GM12891 (cell line): ENCODE measurements at regions not wholly inside any gene's neighbourhood (a gene's known extent, or its start where the extent isn't known, plus 50 kb on each side); places are given as distances from the start of the nearest gene placed in this dataset.
"Not testable (repeated sequence)": the region's sequence is repeated elsewhere in the genome, so short reads cannot be mapped to it uniquely, and the experiment has no call there.

Experiments used
- DNase-seq: peaks from one replicate; pipeline ENCODE4 v3.0.0; 2011; ENCODE audit warnings: low spot score; ENCODE audit not compliant: insufficient read length
- FAIRE-seq: peaks from 2 replicates; lab custom pipeline; 2011; peaks lifted over from hg19 to GRCh38; lab: Jason Lieb, UNC
- PAX5 ChIP-seq: IDR thresholded peaks from 2 replicates; pipeline ENCODE4 v1.6.1; 2011; ENCODE audit warnings: low read length, moderate library complexity, mild to moderate bottlenecking; ENCODE audit not compliant: insufficient read depth, severe bottlenecking
- POLR2A ChIP-seq: IDR thresholded peaks from 2 replicates; pipeline ENCODE4 v1.6.1; 2011; ENCODE audit warnings: low read depth, low read length, control low read depth
- POLR2AphosphoS5 ChIP-seq: IDR thresholded peaks from 2 replicates; pipeline ENCODE4 v1.6.1; 2011; ENCODE audit warnings: low read depth, low read length, control low read depth
- POU2F2 ChIP-seq: IDR thresholded peaks from 2 replicates; pipeline ENCODE4 v1.6.1; 2011; ENCODE audit warnings: low read depth, mild to moderate bottlenecking, control low read depth, low read length, moderate library complexity
- SPI1 ChIP-seq: IDR thresholded peaks from 2 replicates; pipeline ENCODE4 v1.6.1; 2011; ENCODE audit warnings: low read depth, low read length, control low read depth
- TAF1 ChIP-seq: IDR thresholded peaks from 2 replicates; pipeline ENCODE4 v1.6.1; 2011; ENCODE audit warnings: low read depth, low read length, control low read depth

GRCh38 chr9:107833295-107833694 lies 343.7 kb upstream of the KLF4 start:
- no peak for TF ChIP-seq PAX5
- no peak for TF ChIP-seq POLR2A
- no peak for TF ChIP-seq TAF1
- DNase-seq (no peak), FAIRE-seq (no peak)

GRCh38 chr9:107832871-107833270 lies 343.3 kb upstream of the KLF4 start:
- TF ChIP-seq POLR2A (no peak), TAF1 (no peak), SPI1 (no peak), POU2F2 (no peak), POLR2AphosphoS5 (no peak), PAX5 (no peak)
- FAIRE-seq (no peak), DNase-seq (no peak)

GRCh38 chr9:107830479-107830878 lies 340.9 kb upstream of the KLF4 start:
- DNase-seq: no peak
- no peak for TF ChIP-seq SPI1
- no peak for TF ChIP-seq POLR2AphosphoS5
- no peak for TF ChIP-seq POLR2A
- no peak for TF ChIP-seq POU2F2
- TF ChIP-seq PAX5: no peak
- TF ChIP-seq TAF1: no peak
- no peak for FAIRE-seq

GRCh38 chr9:107827884-107828283 lies 338.3 kb upstream of the KLF4 start:
- DNase-seq (no peak), FAIRE-seq (no peak)
- TF ChIP-seq TAF1: no peak
- TF ChIP-seq POLR2A: no peak
- no peak for TF ChIP-seq SPI1
- no peak for TF ChIP-seq PAX5
- TF ChIP-seq POLR2AphosphoS5: no peak
- no peak for TF ChIP-seq POU2F2

GRCh38 chr9:107827304-107827703 lies 337.7 kb upstream of the KLF4 start:
- FAIRE-seq: no peak
- TF ChIP-seq TAF1 (no peak), SPI1 (no peak), POLR2AphosphoS5 (no peak), POLR2A (no peak), POU2F2 (no peak), PAX5 (no peak)
- DNase-seq: no peak

- not testable (repeated sequence) for FAIRE-seq
These were observed 337.1 kb upstream of the KLF4 start for GRCh38 chr9:107826688-107826983.

GRCh38 chr9:107824556-107824955 lies 335.0 kb upstream of the KLF4 start:
- FAIRE-seq (no peak), DNase-seq (no peak)
- TF ChIP-seq POLR2AphosphoS5 (no peak), POU2F2 (no peak), POLR2A (no peak), PAX5 (no peak), SPI1 (no peak), TAF1 (no peak)

More at GRCh38 chr9:107826688-107826983, 337.1 kb upstream of the KLF4 start:
- not testable (repeated sequence) for DNase-seq

GRCh38 chr9:107819772-107820565 lies 330.4 kb upstream of the KLF4 start:
- DNase-seq (no peak), FAIRE-seq (no peak)
- TF ChIP-seq SPI1 (no peak), POU2F2 (no peak), PAX5 (no peak)

GRCh38 chr9:107818503-107818829 lies 328.9 kb upstream of the KLF4 start:
- not testable (repeated sequence) for DNase-seq, FAIRE-seq

GRCh38 chr9:107817595-107818502 lies 328.3 kb upstream of the KLF4 start:
- not testable (repeated sequence) for FAIRE-seq, DNase-seq

- no peak for FAIRE-seq
- no peak for DNase-seq
- no peak for TF ChIP-seq TAF1
- no peak for TF ChIP-seq POLR2A
- no peak for TF ChIP-seq POU2F2
- no peak for TF ChIP-seq PAX5
- TF ChIP-seq POLR2AphosphoS5: no peak
- TF ChIP-seq SPI1: no peak
These were observed 327.0 kb upstream of the KLF4 start for GRCh38 chr9:107816561-107817021.
